Fibroblast of lung (primary cell): ENCODE measurements at regions not wholly inside any gene's neighbourhood (a gene's known extent, or its start where the extent isn't known, plus 50 kb on each side); places are given as distances from the start of the nearest gene placed in this dataset.

Source experiments
- EZH2 ChIP-seq: IDR thresholded peaks from 2 replicates; pipeline ENCODE4 v1.5.1; 2012; ENCODE audit warnings: low read length, control low read depth, mild to moderate bottlenecking; ENCODE audit errors: missing control alignments
- TF ChIP-seq, protein P1 (sequence below), 2 donors: IDR thresholded peaks in 1 of 2; conservative IDR thresholded peaks in 1 of 2; 1 replicate in 1 of 2; 2 replicates in 1 of 2; pipeline ENCODE4 v1.5.1; 2011 to 2012; ENCODE audit warnings: low read length in 2 of 2, control low read depth in 1 of 2, inconsistent platforms in 1 of 2, low read depth in 1 of 2, mild to moderate bottlenecking in 1 of 2

DNA sequence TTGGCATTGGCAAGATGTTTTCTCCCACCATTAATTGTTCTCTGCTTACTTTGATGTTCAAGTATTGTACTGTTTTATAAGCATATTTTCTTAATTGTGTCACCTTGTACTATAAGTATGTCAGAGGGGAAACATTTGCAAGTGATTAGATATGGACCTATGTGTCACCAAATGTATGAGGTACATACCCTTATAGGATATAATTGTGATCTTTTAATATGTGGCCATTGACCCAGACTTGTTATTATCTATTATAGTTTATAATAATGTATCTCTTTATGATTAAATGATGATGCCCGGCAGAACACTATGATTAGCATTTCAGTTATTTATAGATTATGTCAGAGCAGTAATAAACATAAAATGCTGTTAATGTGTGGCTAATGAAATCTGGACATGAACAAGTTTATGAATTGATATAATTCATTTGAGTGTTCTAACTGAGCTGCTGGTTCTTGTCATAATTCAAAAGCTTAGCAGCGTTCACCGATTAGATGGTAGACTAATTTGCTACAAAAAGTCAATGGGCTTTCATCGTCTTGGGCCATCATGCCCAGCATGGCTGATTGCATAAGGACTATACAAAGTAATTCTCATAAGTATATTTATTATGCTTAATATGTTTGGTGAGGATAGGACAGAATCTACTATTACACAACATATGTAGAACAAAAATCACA lies 480.9 kb upstream of the FANCL start:
- TF ChIP-seq, protein P1, sequence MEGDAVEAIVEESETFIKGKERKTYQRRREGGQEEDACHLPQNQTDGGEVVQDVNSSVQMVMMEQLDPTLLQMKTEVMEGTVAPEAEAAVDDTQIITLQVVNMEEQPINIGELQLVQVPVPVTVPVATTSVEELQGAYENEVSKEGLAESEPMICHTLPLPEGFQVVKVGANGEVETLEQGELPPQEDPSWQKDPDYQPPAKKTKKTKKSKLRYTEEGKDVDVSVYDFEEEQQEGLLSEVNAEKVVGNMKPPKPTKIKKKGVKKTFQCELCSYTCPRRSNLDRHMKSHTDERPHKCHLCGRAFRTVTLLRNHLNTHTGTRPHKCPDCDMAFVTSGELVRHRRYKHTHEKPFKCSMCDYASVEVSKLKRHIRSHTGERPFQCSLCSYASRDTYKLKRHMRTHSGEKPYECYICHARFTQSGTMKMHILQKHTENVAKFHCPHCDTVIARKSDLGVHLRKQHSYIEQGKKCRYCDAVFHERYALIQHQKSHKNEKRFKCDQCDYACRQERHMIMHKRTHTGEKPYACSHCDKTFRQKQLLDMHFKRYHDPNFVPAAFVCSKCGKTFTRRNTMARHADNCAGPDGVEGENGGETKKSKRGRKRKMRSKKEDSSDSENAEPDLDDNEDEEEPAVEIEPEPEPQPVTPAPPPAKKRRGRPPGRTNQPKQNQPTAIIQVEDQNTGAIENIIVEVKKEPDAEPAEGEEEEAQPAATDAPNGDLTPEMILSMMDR (conservative IDR thresholded peaks at IDR 0.05 in 1 of 2, IDR thresholded peaks at IDR 0.05 in 1 of 2; ENCODE audit: low read depth in 1 of 2, low read length in 2 of 2), result no peak
- TF ChIP-seq EZH2, result no peak
